HG02571 (cell line): ENCODE measurements at regions not wholly inside any gene's neighbourhood (a gene's known extent, or its start where the extent isn't known, plus 50 kb on each side); places are given as distances from the start of the nearest gene placed in this dataset.
"Not testable (repeated sequence)": the region's sequence is repeated elsewhere in the genome, so short reads cannot be mapped to it uniquely, and the experiment has no call there.

Source experiments
- ATAC-seq: cut with Tn5 transposase; IDR thresholded peaks from one replicate; pipeline ENCODE4 v1.9.1; 2021; ENCODE audit warnings: mild to moderate bottlenecking, moderate library complexity; ENCODE audit not compliant: unreplicated experiment

GRCh38 chrX:65610481-65610880 is 57.0 kb upstream of the MSN start:
- no peak for ATAC-seq

- ATAC-seq, result no peak
These were observed 57.4 kb upstream of the MSN start for GRCh38 chrX:65610040-65610439.

GRCh38 chrX:65609237-65609636 is 58.2 kb upstream of the MSN start:
- ATAC-seq, result no peak

- ATAC-seq, result no peak
These were observed 59.4 kb upstream of the MSN start for GRCh38 chrX:65608026-65608425.

GRCh38 chrX:65607070-65607742 is 60.2 kb upstream of the MSN start:
- no peak for ATAC-seq

GRCh38 chrX:65602221-65602560 is 65.3 kb upstream of the MSN start:
- ATAC-seq, result no peak

- no peak for ATAC-seq
These were observed 65.8 kb upstream of the MSN start for GRCh38 chrX:65601530-65602220.

- no peak for ATAC-seq
These were observed 66.3 kb upstream of the MSN start for GRCh38 chrX:65601126-65601525.

GRCh38 chrX:65600106-65600505 is 65.5 kb upstream of the LAS1L start:
- ATAC-seq, result no peak

GRCh38 chrX:65598559-65599147 is 64.1 kb upstream of the LAS1L start:
- no peak for ATAC-seq

- ATAC-seq, result peak; percentile 43
These were observed 61.9 kb upstream of the LAS1L start for GRCh38 chrX:65596270-65597034.

GRCh38 chrX:65595460-65595876 is 60.9 kb upstream of the LAS1L start:
- ATAC-seq, result peak; percentile 87

- ATAC-seq, result no peak
These were observed 56.6 kb upstream of the LAS1L start for GRCh38 chrX:65591206-65591605.

GRCh38 chrX:65589304-65589703 is 54.7 kb upstream of the LAS1L start:
- ATAC-seq, result no peak

GRCh38 chrX:65588795-65589194 is 54.2 kb upstream of the LAS1L start:
- no peak for ATAC-seq

- no peak for ATAC-seq
These were observed 53.3 kb upstream of the LAS1L start for GRCh38 chrX:65587616-65588526.

GRCh38 chrX:65586491-65586890 is 51.9 kb upstream of the LAS1L start:
- ATAC-seq, result no peak

GRCh38 chrX:65585226-65585625 is 50.6 kb upstream of the LAS1L start:
- ATAC-seq, result not testable (repeated sequence)
